ENCODE measurements at regions not wholly inside any gene's neighbourhood (a gene's known extent, or its start where the extent isn't known, plus 50 kb on each side); places are given as distances from the start of the nearest gene placed in this dataset.

DNA sequence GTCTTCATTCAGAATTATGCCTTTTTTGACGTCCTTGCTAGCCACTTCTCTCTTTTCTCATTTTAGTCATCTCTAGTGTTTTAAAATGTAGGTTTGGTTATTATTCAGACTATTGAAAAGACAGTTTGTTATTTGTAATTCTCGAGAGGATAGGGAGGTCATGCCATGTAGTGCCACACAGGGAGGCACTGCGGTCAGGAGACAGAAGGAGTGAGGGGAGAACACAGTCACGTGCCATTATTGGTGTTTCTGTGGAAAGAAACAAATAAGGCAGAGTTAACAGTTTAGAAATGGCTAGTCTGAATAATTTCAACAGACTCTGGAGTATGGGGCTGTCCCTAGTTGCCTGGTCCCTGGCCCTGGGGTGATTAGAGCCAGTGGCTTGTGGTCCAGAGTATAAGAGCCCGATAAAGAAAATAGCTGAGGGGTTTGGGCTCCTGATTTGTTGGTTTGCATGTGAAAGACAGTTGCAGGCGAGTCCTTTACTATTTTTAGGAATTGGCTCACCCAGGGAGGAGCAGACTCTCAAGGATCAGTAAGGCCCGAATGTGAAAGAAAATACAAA, 278.1 kb upstream of the SEL1L start:
- Histone ChIP-seq H3K4me1 (ENCODE audit: insufficient read depth) (no peaks in the 10 kb centered on the region), H3K9me3 (no peaks in the 10 kb centered on the region), H3K27ac (no peak overlapping the region), H3K36me3 (no peaks in the 10 kb centered on the region), H3K4me3 (no peak overlapping the region), H3K27me3 (no peaks in the 10 kb centered on the region)
- WGBS, 3 donors = 77 to 80% (median 79%) methylated on average over 7 of the region's 7 CpGs
- TF ChIP-seq, protein P1, sequence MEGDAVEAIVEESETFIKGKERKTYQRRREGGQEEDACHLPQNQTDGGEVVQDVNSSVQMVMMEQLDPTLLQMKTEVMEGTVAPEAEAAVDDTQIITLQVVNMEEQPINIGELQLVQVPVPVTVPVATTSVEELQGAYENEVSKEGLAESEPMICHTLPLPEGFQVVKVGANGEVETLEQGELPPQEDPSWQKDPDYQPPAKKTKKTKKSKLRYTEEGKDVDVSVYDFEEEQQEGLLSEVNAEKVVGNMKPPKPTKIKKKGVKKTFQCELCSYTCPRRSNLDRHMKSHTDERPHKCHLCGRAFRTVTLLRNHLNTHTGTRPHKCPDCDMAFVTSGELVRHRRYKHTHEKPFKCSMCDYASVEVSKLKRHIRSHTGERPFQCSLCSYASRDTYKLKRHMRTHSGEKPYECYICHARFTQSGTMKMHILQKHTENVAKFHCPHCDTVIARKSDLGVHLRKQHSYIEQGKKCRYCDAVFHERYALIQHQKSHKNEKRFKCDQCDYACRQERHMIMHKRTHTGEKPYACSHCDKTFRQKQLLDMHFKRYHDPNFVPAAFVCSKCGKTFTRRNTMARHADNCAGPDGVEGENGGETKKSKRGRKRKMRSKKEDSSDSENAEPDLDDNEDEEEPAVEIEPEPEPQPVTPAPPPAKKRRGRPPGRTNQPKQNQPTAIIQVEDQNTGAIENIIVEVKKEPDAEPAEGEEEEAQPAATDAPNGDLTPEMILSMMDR (IDR thresholded peaks at IDR 0.05) = no peak
- TF ChIP-seq EP300 (IDR thresholded peaks at IDR 0.05) (no peak), POLR2A (IDR thresholded peaks at IDR 0.05) (no peak)
- intact Hi-C loops (cut with DNase I) = no loop called here
- DNase-seq = no peak

DNA sequence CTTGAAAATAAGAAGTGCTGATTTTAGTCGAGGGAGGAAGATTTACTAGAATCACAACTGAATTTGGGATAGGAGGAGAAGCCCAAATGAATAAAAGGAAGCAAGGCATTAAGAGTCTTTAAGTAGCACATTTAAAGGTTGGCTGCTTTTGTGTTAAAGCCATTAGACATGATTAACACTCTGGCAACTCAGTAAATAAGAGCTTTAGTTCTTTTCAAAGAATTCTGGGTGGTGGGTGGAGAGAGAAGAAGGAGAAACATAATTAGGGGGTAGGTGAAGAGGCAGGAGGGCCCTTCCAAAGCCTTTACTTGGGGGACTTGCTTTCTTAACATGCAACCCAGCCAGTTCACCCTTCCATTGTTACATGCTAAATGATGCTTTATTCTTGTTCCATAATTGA, 284.6 kb upstream of the SEL1L start:
- Histone ChIP-seq H3K27ac (no peak overlapping the region), H3K36me3 (no peaks in the 10 kb centered on the region), H3K9me3 (no peaks in the 10 kb centered on the region), H3K27me3 (no peaks in the 10 kb centered on the region), H3K4me3 (no peak overlapping the region), H3K4me1 (ENCODE audit: insufficient read depth) (no peaks in the 10 kb centered on the region)
- TF ChIP-seq EP300 (IDR thresholded peaks at IDR 0.05) (no peak), POLR2A (IDR thresholded peaks at IDR 0.05) (no peak)
- TF ChIP-seq, protein P1 (IDR thresholded peaks at IDR 0.05) = no peak
- intact Hi-C loops (cut with DNase I) = no loop called here
- no peak for DNase-seq
- 73 to 85% (median 74%) methylated on average over 1 of the region's 1 CpG for WGBS, 3 donors

DNA sequence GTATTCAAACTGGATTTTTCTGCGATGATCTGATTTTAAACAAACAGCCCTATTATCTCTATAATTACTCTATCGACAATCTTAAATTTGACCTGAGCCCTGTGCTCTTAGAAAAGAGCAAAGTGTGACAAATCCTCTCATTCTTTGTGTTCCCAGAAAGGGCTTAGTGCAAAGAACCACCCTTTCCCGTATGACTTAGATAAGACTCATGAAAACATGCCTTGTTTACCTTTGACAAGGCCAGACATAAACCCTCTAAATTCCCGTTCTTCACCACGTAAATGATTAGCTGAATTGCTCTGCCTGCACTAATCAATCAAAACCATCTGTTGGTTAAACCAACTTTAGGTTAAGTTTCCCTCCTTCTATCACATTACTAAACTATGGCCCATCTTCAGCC, 285.7 kb upstream of the SEL1L start:
- intact Hi-C loops (cut with DNase I) = no loop called here
- no peaks in the 10 kb centered on the region for H3K4me1 ChIP-seq (ENCODE audit: insufficient read depth)
- H3K9me3 ChIP-seq = no peaks in the 10 kb centered on the region
- no peak overlapping the region for H3K4me3 ChIP-seq
- WGBS, 3 donors = 30 to 44% (median 36%) methylated on average over 5 of the region's 5 CpGs
- no peak for DNase-seq
- no peaks in the 10 kb centered on the region for H3K27me3 ChIP-seq
- H3K27ac ChIP-seq = no peak overlapping the region
- H3K36me3 ChIP-seq = no peaks in the 10 kb centered on the region
- TF ChIP-seq, protein P1 (IDR thresholded peaks at IDR 0.05) = no peak
- TF ChIP-seq POLR2A (IDR thresholded peaks at IDR 0.05) (no peak), EP300 (IDR thresholded peaks at IDR 0.05) (no peak)

- TF ChIP-seq, protein P1 (IDR thresholded peaks at IDR 0.05) = no peak
- TF ChIP-seq EP300 (IDR thresholded peaks at IDR 0.05) (no peak), POLR2A (IDR thresholded peaks at IDR 0.05) (no peak)
- DNase-seq = no peak
Observed at GRCh38 chr14:81819910-81820309, 286.3 kb upstream of the SEL1L start.

More at GRCh38 chr14:81819910-81820309, 286.3 kb upstream of the SEL1L start:
- H3K27me3 ChIP-seq = no peaks in the 10 kb centered on the region
- intact Hi-C loops (cut with DNase I) = no loop called here
- no peak overlapping the region for H3K27ac ChIP-seq
- no peaks in the 10 kb centered on the region for H3K36me3 ChIP-seq
- 58 to 69% (median 66%) methylated on average over 1 of the region's 1 CpG for WGBS, 3 donors
- no peaks in the 10 kb centered on the region for H3K4me1 ChIP-seq (ENCODE audit: insufficient read depth)
- H3K9me3 ChIP-seq = no peaks in the 10 kb centered on the region
- H3K4me3 ChIP-seq = no peak overlapping the region

Measured in ovary (tissue), 7 donors.